Epithelial cell of prostate (primary cell): ENCODE measurements at regions not wholly inside any gene's neighbourhood (a gene's known extent, or its start where the extent isn't known, plus 50 kb on each side); places are given as distances from the start of the nearest gene placed in this dataset.
"Not testable (repeated sequence)": the region's sequence is repeated elsewhere in the genome, so short reads cannot be mapped to it uniquely, and the experiment has no call there.

ENCODE experiments used
- DNase-seq: peaks from one replicate; pipeline ENCODE4 v3.0.0-alpha.2; 2011; ENCODE audit warnings: low read depth, low spot score
- H3K27ac ChIP-seq: fragments of 450-650 bp; 2 replicates; pipeline ENCODE4 v1.5.1; 2017; ENCODE audit warnings: mild to moderate bottlenecking

- DNase-seq = no peak
- no peak overlapping the region for H3K27ac ChIP-seq
Measured at GRCh38 chr6:21707524-21708319, 114.2 kb downstream of the SOX4 start.

DNA sequence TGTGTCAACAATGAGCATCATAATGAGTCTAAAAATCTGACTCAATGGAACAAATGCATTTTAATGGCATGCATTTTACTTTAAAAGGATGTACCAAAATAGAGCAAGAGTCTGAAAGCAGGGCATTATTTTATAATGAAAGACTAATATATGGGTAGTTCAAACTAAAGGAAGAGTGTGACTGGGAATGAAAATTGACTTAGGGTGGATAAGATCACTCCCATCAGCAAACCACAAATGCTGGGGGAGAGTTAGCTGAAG, 114.7 kb downstream of the SOX4 start:
- no peak for DNase-seq
- H3K27ac ChIP-seq = no peak overlapping the region

- no peak for DNase-seq
- no peak overlapping the region for H3K27ac ChIP-seq
Measured at GRCh38 chr6:21710216-21710615, 116.7 kb downstream of the SOX4 start.

GRCh38 chr6:21710908-21711627, 117.5 kb downstream of the SOX4 start:
- H3K27ac ChIP-seq = no peak overlapping the region
- no peak for DNase-seq

GRCh38 chr6:21712213-21712612, 118.7 kb downstream of the SOX4 start:
- no peak overlapping the region for H3K27ac ChIP-seq
- DNase-seq = no peak

- DNase-seq = no peak
Measured at GRCh38 chr6:21713481-21713880, 119.9 kb downstream of the SOX4 start.

GRCh38 chr6:21715180-21715579, 121.6 kb downstream of the SOX4 start:
- no peak overlapping the region for H3K27ac ChIP-seq
- no peak for DNase-seq

More at GRCh38 chr6:21713481-21713880, 119.9 kb downstream of the SOX4 start:
- no peak overlapping the region for H3K27ac ChIP-seq

- no peak for DNase-seq
- no peak overlapping the region for H3K27ac ChIP-seq
Measured at GRCh38 chr6:21722510-21722909, 129.0 kb downstream of the SOX4 start.

- no peak overlapping the region for H3K27ac ChIP-seq
- DNase-seq = no peak
Measured at GRCh38 chr6:21726676-21727075, 133.1 kb downstream of the SOX4 start.

DNA sequence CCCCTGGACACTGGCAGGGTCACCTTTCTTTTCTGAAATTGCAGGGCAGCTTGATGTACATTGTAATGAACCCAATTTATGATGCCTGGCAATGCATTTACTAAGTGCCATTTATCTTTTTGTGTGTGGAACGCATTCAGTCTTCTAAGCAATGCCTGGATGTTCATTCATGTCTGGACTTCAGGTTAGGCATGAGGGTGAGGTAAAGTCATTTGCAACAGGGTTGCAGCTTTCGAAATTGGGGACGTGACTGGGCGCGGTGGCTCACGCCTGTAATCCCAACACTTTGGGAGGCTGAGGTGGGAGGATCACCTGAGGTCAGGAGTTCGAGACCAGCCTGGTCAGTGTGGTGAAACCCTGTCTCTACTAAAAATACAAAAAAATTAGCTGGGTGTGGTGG, 134.6 kb downstream of the SOX4 start:
- H3K27ac ChIP-seq = no peak overlapping the region
- DNase-seq = no peak

DNA sequence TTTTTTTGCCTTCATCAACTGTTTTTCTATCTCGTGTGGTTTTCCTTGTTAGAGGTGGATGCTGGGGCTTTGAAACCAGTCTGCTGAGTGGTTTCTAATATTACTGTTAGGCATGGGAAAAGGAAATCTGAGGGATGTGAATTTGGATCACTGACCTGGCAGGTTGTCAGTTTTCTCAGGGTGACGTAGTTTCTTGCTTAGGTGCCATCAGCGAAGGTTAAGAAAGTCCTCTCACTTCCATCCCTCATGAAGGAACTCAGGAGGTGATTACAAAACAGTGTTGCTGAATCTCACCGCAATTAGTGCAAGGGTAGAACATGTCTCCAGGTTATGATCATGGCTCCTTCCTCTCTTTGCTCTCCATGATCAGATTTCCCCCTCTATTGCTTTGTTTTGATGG, 135.9 kb downstream of the SOX4 start:
- H3K27ac ChIP-seq = no peak overlapping the region
- DNase-seq = no peak

DNA sequence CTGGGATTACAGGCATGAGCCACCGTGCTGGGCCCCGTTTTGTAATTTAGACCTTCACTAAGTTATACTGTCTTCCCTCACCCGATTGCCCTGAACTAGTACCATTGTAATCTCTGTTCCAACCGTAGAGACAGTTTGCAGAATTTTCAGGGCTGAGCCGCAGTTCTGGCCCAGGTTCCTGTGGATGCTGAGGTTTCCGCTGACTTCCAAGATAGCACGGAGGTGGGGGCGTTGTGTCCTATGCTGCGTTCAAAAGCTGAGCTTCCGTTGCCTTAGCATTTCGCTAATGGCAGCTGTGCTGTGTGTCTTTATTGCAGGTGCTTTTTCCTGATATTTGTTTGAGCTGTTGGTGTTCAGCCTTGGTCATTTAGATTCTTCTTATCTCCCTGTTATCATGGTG, 137.0 kb downstream of the SOX4 start:
- DNase-seq = no peak

GRCh38 chr6:21731411-21732031, 138.0 kb downstream of the SOX4 start:
- H3K27ac ChIP-seq = peak overlapping the region; percentile 34
- DNase-seq = no peak

More for the DNA sequence above, 137.0 kb downstream of the SOX4 start:
- H3K27ac ChIP-seq = no peak overlapping the region

DNA sequence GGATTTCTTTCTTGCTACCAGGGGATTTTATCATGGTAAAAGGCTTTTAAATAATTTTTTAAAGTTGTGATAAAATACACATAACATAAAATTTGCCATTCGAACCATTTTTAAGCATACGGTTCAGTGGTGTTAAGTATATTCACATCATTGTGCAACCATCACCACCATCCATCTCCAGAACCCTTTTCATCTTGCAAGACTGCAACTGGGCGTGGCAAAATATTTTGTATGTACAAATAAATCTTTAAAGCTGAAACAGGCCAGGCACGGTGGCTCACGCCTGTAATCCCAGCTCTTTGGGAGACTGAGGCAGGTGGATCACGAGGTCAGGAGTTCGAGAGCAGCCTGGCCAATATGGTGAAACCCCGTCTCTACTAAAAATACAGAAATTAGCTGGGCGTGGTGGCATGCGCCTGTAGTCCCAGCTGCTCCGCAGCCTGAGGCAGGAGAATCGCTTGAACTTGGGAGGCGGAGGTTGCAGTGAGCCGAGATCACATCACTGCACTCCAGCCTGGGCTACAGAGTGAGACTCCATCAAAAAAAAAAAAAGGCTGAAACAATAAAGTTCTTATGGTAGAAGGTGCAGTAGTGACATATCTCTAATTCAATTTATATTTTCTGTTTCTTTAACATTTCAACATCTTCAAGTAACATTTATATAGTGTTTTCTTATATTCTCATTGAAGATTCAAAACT, 138.6 kb downstream of the SOX4 start:
- H3K27ac ChIP-seq = peak overlapping the region; percentile 34
- not testable (repeated sequence) for DNase-seq

DNA sequence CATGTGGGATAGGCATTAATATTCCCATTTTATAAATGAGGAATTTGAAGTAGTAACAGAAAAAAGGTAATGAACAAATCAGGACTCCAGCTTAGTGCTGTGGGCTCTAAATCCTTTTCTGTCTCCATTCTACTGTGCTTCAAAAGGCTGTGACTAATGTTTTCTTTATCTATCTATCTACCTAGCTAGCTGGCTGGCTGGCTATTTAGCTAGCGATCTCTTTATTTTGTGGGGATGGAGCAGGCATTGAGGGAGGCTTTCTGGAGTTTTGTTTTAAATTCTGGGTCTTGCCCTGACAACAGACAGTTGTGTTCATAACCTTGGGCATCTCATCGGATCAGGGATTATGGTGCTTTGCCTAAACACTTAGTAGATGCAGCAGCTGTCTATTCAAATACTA, 139.2 kb downstream of the SOX4 start:
- DNase-seq = no peak
- peak overlapping the region; percentile 34 for H3K27ac ChIP-seq

GRCh38 chr6:21733311-21733710, 139.8 kb downstream of the SOX4 start:
- no peak for DNase-seq
- no peak overlapping the region for H3K27ac ChIP-seq

DNA sequence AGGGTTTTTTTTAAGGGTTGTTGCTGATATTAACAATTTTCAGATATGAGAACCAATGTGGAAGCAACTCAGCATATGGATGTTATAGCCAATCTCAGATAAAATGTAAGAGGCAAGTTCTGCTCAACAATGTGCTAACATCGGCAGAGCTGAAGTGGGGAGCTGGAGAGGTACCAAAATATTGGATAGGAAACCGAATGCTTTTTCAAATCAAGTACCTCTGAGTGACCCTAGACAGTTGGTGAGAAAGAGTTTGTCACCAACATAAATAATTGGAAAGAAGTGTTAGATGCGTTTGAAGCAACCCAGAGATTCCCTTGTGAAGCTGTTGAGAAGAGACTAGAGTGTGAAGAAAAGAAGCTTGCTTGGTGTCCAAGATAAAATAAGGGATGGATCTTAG, 140.7 kb downstream of the SOX4 start:
- no peak overlapping the region for H3K27ac ChIP-seq
- no peak for DNase-seq

DNA sequence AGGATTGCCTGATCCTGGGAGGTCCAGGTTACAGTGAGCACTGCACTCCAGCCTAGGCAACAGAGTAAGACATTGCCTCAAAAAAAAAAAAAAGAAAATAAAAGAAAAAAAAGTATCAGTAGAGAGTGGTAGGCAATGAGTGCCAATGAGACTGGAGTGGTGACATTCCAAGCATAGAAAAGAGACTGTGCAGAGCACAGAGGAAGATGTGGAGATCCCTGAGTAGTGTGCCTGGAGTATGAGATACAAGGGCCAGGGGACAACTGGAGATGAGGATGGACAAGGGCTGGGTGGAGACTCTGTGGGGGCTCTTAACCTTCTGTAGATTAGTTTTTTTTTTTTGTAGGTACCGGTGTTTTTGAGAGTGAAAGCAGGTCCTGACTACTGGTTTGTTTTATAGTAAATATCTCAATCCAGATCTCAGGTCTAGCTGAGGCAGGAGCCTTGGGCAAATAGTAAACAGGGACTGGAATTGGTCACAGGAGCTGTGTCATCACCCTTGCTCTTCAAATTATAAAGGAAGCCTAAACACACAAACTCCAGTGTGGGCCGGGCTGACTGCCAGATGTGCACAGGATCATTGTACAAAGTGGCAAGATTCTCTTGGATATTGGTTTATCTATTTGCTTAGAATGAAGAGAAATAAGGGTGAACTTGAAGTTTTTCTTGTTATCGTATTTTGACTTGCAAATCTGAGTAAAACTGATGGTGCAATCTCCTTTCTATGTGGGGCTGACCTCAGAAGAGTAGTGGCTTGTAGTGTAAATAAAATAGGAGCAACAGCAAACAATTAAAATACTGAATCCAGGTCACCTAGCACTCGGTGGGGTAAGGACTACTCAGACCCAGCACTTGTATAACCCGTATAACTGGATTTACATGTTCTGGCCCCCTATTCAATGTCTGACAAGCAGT, 144.9 kb downstream of the SOX4 start:
- H3K27ac ChIP-seq = peak overlapping the region; percentile 8
- DNase-seq = no peak

DNA sequence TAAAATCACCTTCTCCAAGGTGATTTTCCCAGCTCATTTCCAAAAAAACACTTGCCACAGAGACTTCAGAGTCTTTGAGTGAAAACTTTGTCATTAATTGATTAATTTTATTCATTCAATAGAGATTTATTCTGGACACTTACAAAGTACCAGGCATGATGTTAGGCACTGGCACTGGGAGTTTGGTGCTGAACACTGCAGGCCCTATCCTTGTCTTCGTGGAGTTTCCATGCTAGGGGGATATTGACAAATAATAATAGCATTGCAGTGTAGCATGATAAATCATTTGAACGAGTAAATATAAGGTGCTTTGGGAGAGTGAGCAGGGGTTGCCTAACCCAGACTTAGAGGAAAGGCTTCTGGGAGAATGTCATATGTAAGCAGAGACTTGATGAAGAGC, 145.7 kb downstream of the SOX4 start:
- peak overlapping the region; percentile 8 for H3K27ac ChIP-seq
- DNase-seq = no peak

- no peak overlapping the region for H3K27ac ChIP-seq
Measured at GRCh38 chr6:21739838-21740237, 146.3 kb downstream of the SOX4 start.

More at GRCh38 chr6:21739838-21740237, 146.3 kb downstream of the SOX4 start:
- DNase-seq = no peak
